HG03159 (cell line): ENCODE measurements at regions not wholly inside any gene's neighbourhood (a gene's known extent, or its start where the extent isn't known, plus 50 kb on each side); places are given as distances from the start of the nearest gene placed in this dataset.

ENCODE experiments used
- ATAC-seq: cut with Tn5 transposase; IDR thresholded peaks from one replicate; pipeline ENCODE4 v1.9.1; 2021; ENCODE audit warnings: mild to moderate bottlenecking, moderate library complexity; ENCODE audit not compliant: unreplicated experiment

GRCh38 chr22:49590851-49591445 is 236.7 kb downstream of the BRD1 start:
- no peak for ATAC-seq

GRCh38 chr22:49590381-49590780 is 237.3 kb downstream of the BRD1 start:
- no peak for ATAC-seq

- no peak for ATAC-seq
These were observed 237.9 kb downstream of the BRD1 start for GRCh38 chr22:49589811-49590210.

- no peak for ATAC-seq
These were observed 238.4 kb downstream of the BRD1 start for GRCh38 chr22:49589301-49589700.

- ATAC-seq, result no peak
These were observed 238.9 kb downstream of the BRD1 start for GRCh38 chr22:49588739-49589138.

- no peak for ATAC-seq
These were observed 239.7 kb downstream of the BRD1 start for GRCh38 chr22:49587987-49588386.

- no peak for ATAC-seq
These were observed 240.3 kb downstream of the BRD1 start for GRCh38 chr22:49587421-49587820.

GRCh38 chr22:49586873-49587272 is 240.8 kb downstream of the BRD1 start:
- no peak for ATAC-seq

GRCh38 chr22:49586244-49586748 is 241.4 kb downstream of the BRD1 start:
- ATAC-seq, result no peak

- ATAC-seq, result no peak
These were observed 242.0 kb downstream of the BRD1 start for GRCh38 chr22:49585461-49586243.

GRCh38 chr22:49583886-49584505 is 243.7 kb downstream of the BRD1 start:
- ATAC-seq, result no peak

- no peak for ATAC-seq
These were observed 244.3 kb downstream of the BRD1 start for GRCh38 chr22:49583341-49583740.

- no peak for ATAC-seq
These were observed 245.0 kb downstream of the BRD1 start for GRCh38 chr22:49582678-49583077.

GRCh38 chr22:49582181-49582580 is 245.5 kb downstream of the BRD1 start:
- ATAC-seq, result no peak

GRCh38 chr22:49580024-49580423 is 247.6 kb downstream of the BRD1 start:
- no peak for ATAC-seq

- no peak for ATAC-seq
These were observed 250.3 kb downstream of the BRD1 start for GRCh38 chr22:49577168-49578060.

GRCh38 chr22:49576241-49577141 is 251.2 kb downstream of the BRD1 start:
- no peak for ATAC-seq

GRCh38 chr22:49575703-49576081 is 252.0 kb downstream of the BRD1 start:
- no peak for ATAC-seq

GRCh38 chr22:49574881-49575702 is 252.6 kb downstream of the BRD1 start:
- no peak for ATAC-seq
